ENCODE measurements at regions not wholly inside any gene's neighbourhood (a gene's known extent, or its start where the extent isn't known, plus 50 kb on each side); places are given as distances from the start of the nearest gene placed in this dataset.
A peak's percentile ranks its signal among the peaks of the same experiment; 100 is the strongest.

- H3K4me3 ChIP-seq (ENCODE audit: low read depth, low read length), result no peak overlapping the region
- TF ChIP-seq CTCF (IDR thresholded peaks at IDR 0.05; ENCODE audit: insufficient read depth, low read depth, low read length), result no peak
- no peak for DNase-seq (ENCODE audit: low read depth)
These were observed 1029.5 kb upstream of the INTU start for GRCh38 chr4:126603210-126603609.

GRCh38 chr4:126603825-126604224, 1028.9 kb upstream of the INTU start:
- no peak overlapping the region for H3K4me3 ChIP-seq (ENCODE audit: low read depth, low read length)
- DNase-seq (ENCODE audit: low read depth), result no peak
- no peak for TF ChIP-seq CTCF (IDR thresholded peaks at IDR 0.05; ENCODE audit: insufficient read depth, low read depth, low read length)

- DNase-seq (ENCODE audit: low read depth), result peak; percentile 56
- TF ChIP-seq CTCF (IDR thresholded peaks at IDR 0.05; ENCODE audit: insufficient read depth, low read depth, low read length), result peak; percentile 76
- no peak overlapping the region for H3K4me3 ChIP-seq (ENCODE audit: low read depth, low read length)
These were observed 1028.4 kb upstream of the INTU start for GRCh38 chr4:126604268-126604867.

GRCh38 chr4:126610933-126611332, 1021.8 kb upstream of the INTU start:
- no peak for DNase-seq (ENCODE audit: low read depth)
- no peak for TF ChIP-seq CTCF (IDR thresholded peaks at IDR 0.05; ENCODE audit: insufficient read depth, low read depth, low read length)
- H3K4me3 ChIP-seq (ENCODE audit: low read depth, low read length), result no peak overlapping the region

GRCh38 chr4:126611900-126612299, 1020.9 kb upstream of the INTU start:
- no peak for TF ChIP-seq CTCF (IDR thresholded peaks at IDR 0.05; ENCODE audit: insufficient read depth, low read depth, low read length)
- no peak overlapping the region for H3K4me3 ChIP-seq (ENCODE audit: low read depth, low read length)
- peak; percentile 50 for DNase-seq (ENCODE audit: low read depth)

GRCh38 chr4:126614356-126614855, 1018.4 kb upstream of the INTU start:
- H3K4me3 ChIP-seq (ENCODE audit: low read depth, low read length), result no peak overlapping the region
- TF ChIP-seq CTCF (IDR thresholded peaks at IDR 0.05; ENCODE audit: insufficient read depth, low read depth, low read length), result no peak
- no peak for DNase-seq (ENCODE audit: low read depth)

- no peak overlapping the region for H3K4me3 ChIP-seq (ENCODE audit: low read depth, low read length)
- TF ChIP-seq CTCF (IDR thresholded peaks at IDR 0.05; ENCODE audit: insufficient read depth, low read depth, low read length), result no peak
- no peak for DNase-seq (ENCODE audit: low read depth)
These were observed 1016.0 kb upstream of the INTU start for GRCh38 chr4:126616795-126617194.

Data from fibroblast of villous mesenchyme (primary cell).